ENCODE measurements at regions not wholly inside any gene's neighbourhood (a gene's known extent, or its start where the extent isn't known, plus 50 kb on each side); places are given as distances from the start of the nearest gene placed in this dataset.

DNA sequence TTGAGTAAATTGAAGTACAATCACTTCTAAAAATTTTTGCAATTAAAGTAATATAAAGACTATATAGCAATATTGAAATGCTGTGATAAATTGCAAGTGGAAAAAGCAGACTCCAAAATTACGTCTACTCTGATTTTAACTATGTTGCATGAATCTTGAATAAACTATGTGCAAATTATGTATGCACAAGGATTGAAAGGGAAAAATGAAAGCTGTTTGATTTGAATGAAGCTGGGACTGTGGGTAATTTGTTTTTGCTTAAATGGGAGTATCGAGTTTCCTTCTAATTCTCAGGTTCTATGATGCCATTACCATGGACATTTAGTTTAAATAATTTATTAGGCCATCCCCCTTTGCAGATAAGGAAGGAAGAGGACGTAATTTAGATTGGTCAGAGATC, 198.7 kb upstream of the MYLIP start:
- TF ChIP-seq CTCF (IDR thresholded peaks at IDR 0.05; ENCODE audit: insufficient read depth, low read length): no peak
- no peak for TF ChIP-seq POLR2AphosphoS5 (IDR thresholded peaks at IDR 0.05; ENCODE audit: low read depth)
- TF ChIP-seq SPI1 (IDR thresholded peaks at IDR 0.05; ENCODE audit: borderline replicate concordance, low read depth): no peak
- TF ChIP-seq, protein P1, sequence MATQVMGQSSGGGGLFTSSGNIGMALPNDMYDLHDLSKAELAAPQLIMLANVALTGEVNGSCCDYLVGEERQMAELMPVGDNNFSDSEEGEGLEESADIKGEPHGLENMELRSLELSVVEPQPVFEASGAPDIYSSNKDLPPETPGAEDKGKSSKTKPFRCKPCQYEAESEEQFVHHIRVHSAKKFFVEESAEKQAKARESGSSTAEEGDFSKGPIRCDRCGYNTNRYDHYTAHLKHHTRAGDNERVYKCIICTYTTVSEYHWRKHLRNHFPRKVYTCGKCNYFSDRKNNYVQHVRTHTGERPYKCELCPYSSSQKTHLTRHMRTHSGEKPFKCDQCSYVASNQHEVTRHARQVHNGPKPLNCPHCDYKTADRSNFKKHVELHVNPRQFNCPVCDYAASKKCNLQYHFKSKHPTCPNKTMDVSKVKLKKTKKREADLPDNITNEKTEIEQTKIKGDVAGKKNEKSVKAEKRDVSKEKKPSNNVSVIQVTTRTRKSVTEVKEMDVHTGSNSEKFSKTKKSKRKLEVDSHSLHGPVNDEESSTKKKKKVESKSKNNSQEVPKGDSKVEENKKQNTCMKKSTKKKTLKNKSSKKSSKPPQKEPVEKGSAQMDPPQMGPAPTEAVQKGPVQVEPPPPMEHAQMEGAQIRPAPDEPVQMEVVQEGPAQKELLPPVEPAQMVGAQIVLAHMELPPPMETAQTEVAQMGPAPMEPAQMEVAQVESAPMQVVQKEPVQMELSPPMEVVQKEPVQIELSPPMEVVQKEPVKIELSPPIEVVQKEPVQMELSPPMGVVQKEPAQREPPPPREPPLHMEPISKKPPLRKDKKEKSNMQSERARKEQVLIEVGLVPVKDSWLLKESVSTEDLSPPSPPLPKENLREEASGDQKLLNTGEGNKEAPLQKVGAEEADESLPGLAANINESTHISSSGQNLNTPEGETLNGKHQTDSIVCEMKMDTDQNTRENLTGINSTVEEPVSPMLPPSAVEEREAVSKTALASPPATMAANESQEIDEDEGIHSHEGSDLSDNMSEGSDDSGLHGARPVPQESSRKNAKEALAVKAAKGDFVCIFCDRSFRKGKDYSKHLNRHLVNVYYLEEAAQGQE (IDR thresholded peaks at IDR 0.05; ENCODE audit: insufficient replicate concordance, low read depth): no peak

All from HL-60 (cell line).